SK-N-SH treated with all-trans-retinoic acid at 6 μM for 48 hours (cell line): ENCODE measurements at regions not wholly inside any gene's neighbourhood (a gene's known extent, or its start where the extent isn't known, plus 50 kb on each side); places are given as distances from the start of the nearest gene placed in this dataset.

ENCODE experiments used
- ARNTL ChIP-seq: fragments of 450-650 bp; formaldehyde crosslinking; IDR thresholded peaks from 2 replicates; pipeline ENCODE4 v1.5.0; 2020; ENCODE audit warnings: low read depth, mild to moderate bottlenecking, moderate library complexity, borderline replicate concordance
- CSRNP3 ChIP-seq: fragments of 250-450 bp; sonication (Bioruptor Pico); IDR thresholded peaks from 2 replicates; pipeline ENCODE4 v1.5.1; 2021; ENCODE audit warnings: mild to moderate bottlenecking, moderate library complexity
- ESRRG ChIP-seq: fragments of 250-450 bp; sonication (Bioruptor Pico); IDR thresholded peaks from 2 replicates; pipeline ENCODE4 v1.6.1; 2021; ENCODE audit warnings: mild to moderate bottlenecking
- RARB ChIP-seq: fragments of 250-450 bp; sonication (Bioruptor Pico); IDR thresholded peaks from 2 replicates; pipeline ENCODE4 v1.8.0; 2021; ENCODE audit warnings: mild to moderate bottlenecking, moderate library complexity
- TCF4 ChIP-seq: fragments of 250-450 bp; sonication (Bioruptor Pico); IDR thresholded peaks from 2 replicates; pipeline ENCODE4 v1.8.0; 2021; ENCODE audit warnings: mild to moderate bottlenecking, moderate library complexity, borderline replicate concordance
- TOX ChIP-seq: fragments of 250-450 bp; sonication (Bioruptor Pico); IDR thresholded peaks from 2 replicates; pipeline ENCODE4 v1.8.0; 2021; ENCODE audit warnings: mild to moderate bottlenecking, moderate library complexity, borderline replicate concordance
- ZFP3 ChIP-seq: fragments of 250-450 bp; sonication (Bioruptor Pico); IDR thresholded peaks from 2 replicates; pipeline ENCODE4 v1.5.0; 2020; ENCODE audit warnings: mild to moderate bottlenecking, moderate library complexity
- ZNF565 ChIP-seq: fragments of 450-650 bp; formaldehyde crosslinking; conservative IDR thresholded peaks from 2 replicates; pipeline ENCODE4 v1.5.0; 2020; ENCODE audit warnings: low read depth, mild to moderate bottlenecking, moderate library complexity
- TF ChIP-seq, protein P1 (sequence below): fragments of 250-450 bp; sonication (Bioruptor Pico); IDR thresholded peaks from 2 replicates; pipeline ENCODE4 v1.5.1; 2020; ENCODE audit warnings: low read depth, mild to moderate bottlenecking, moderate library complexity

DNA sequence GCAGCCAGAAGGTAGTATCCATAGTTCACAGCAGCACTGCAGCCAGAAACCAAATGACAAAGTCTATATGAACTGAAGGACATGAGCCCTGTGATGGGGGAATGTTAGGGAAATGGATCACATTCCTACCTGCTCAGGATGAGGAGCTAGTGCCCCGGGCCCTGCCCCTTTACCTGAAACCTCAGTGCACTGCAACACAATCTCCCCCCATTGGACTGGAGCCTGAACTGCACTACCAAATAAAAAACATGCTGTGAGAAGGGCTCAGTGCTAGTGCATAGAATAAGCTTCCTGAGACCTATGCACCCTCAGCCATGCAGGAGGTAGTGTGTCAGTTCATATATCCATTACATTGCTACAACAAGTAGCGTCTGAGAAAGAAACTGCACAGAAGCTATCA is 477.8 kb downstream of the HACE1 start:
- TF ChIP-seq, protein P1, sequence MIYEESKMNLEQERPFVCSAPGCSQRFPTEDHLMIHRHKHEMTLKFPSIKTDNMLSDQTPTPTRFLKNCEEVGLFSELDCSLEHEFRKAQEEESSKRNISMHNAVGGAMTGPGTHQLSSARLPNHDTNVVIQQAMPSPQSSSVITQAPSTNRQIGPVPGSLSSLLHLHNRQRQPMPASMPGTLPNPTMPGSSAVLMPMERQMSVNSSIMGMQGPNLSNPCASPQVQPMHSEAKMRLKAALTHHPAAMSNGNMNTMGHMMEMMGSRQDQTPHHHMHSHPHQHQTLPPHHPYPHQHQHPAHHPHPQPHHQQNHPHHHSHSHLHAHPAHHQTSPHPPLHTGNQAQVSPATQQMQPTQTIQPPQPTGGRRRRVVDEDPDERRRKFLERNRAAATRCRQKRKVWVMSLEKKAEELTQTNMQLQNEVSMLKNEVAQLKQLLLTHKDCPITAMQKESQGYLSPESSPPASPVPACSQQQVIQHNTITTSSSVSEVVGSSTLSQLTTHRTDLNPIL: no peak
- TF ChIP-seq RARB (CRISPR knock-in tag) (no peak), ESRRG (CRISPR knock-in tag) (no peak), TCF4 (CRISPR knock-in tag) (no peak), ZNF565 (CRISPR knock-in tag) (no peak), ZFP3 (CRISPR knock-in tag) (no peak), ARNTL (CRISPR knock-in tag) (no peak), CSRNP3 (CRISPR knock-in tag) (no peak), TOX (CRISPR knock-in tag) (no peak)
